ENCODE measurements at regions not wholly inside any gene's neighbourhood (a gene's known extent, or its start where the extent isn't known, plus 50 kb on each side); places are given as distances from the start of the nearest gene placed in this dataset.

GRCh38 chrX:39586359-39586758, 511.4 kb downstream of the BCOR start:
- H3K27me3 Mint-ChIP-seq (ENCODE audit: insufficient read depth), result peaks cover 3% of the 10 kb centered on the region
- H3K4me1 Mint-ChIP-seq, result peaks cover 6% of the 10 kb centered on the region
- WGBS, 2 experiments (ENCODE audit: insufficient coverage in 1 of 2, insufficient read length in 1 of 2), result 97% methylated on average over 3 of the region's 4 CpGs; no CpG with 5 or more reads in 1 of the 2 experiments
- H3K27ac ChIP-seq (ENCODE audit: low read depth, low read length), result no peak overlapping the region
- no peak for DNase-seq
- no peaks in the 10 kb centered on the region for H3K9me3 ChIP-seq (ENCODE audit: control insufficient read depth, low read length)
- H3K4me1 ChIP-seq (ENCODE audit: control insufficient read depth, insufficient read depth, low read length), result no peaks in the 10 kb centered on the region
- H3K36me3 ChIP-seq (ENCODE audit: control insufficient read depth, insufficient read depth, low read length), result no peaks in the 10 kb centered on the region
- peaks cover 14% of the 10 kb centered on the region for H3K9me3 Mint-ChIP-seq
- TF ChIP-seq CTCF (conservative IDR thresholded peaks at IDR 0.05), result no peak
- no peak overlapping the region for H3K4me3 Mint-ChIP-seq
- H3K27me3 ChIP-seq (ENCODE audit: control insufficient read depth, insufficient read depth, low read length, poor library complexity, severe bottlenecking), result no peaks in the 10 kb centered on the region
- no peak overlapping the region for H3K4me3 ChIP-seq (ENCODE audit: low read length)
- no peaks in the 10 kb centered on the region for H3K36me3 Mint-ChIP-seq (ENCODE audit: low read depth)
- H3K9ac ChIP-seq (ENCODE audit: extremely low read depth, low read length, poor library complexity, severe bottlenecking), result no peak overlapping the region
- no peak overlapping the region for H3K27ac Mint-ChIP-seq

GRCh38 chrX:39591099-39591498, 506.7 kb downstream of the BCOR start:
- Mint-ChIP-seq H3K36me3 (ENCODE audit: low read depth) (no peaks in the 10 kb centered on the region), H3K9me3 (peaks cover 17% of the 10 kb centered on the region), H3K27me3 (ENCODE audit: insufficient read depth) (no peaks in the 10 kb centered on the region), H3K4me3 (no peak overlapping the region), H3K4me1 (peaks cover 2% of the 10 kb centered on the region), H3K27ac (no peak overlapping the region)
- no peaks in the 10 kb centered on the region for H3K9me3 ChIP-seq (ENCODE audit: control insufficient read depth, low read length)
- H3K4me1 ChIP-seq (ENCODE audit: control insufficient read depth, insufficient read depth, low read length), result no peaks in the 10 kb centered on the region
- 100% methylated on average over 3 of the region's 3 CpGs; no CpG with 5 or more reads in 1 of the 2 experiments for WGBS, 2 experiments (ENCODE audit: insufficient coverage in 1 of 2, insufficient read length in 1 of 2)
- H3K4me3 ChIP-seq (ENCODE audit: low read length), result no peak overlapping the region
- no peaks in the 10 kb centered on the region for H3K27me3 ChIP-seq (ENCODE audit: control insufficient read depth, insufficient read depth, low read length, poor library complexity, severe bottlenecking)
- H3K36me3 ChIP-seq (ENCODE audit: control insufficient read depth, insufficient read depth, low read length), result no peaks in the 10 kb centered on the region
- H3K9ac ChIP-seq (ENCODE audit: extremely low read depth, low read length, poor library complexity, severe bottlenecking), result no peak overlapping the region
- H3K27ac ChIP-seq (ENCODE audit: low read depth, low read length), result no peak overlapping the region
- DNase-seq, result no peak
- TF ChIP-seq CTCF (conservative IDR thresholded peaks at IDR 0.05), result no peak

- Mint-ChIP-seq H3K36me3 (ENCODE audit: low read depth) (no peaks in the 10 kb centered on the region), H3K9me3 (peaks cover 16% of the 10 kb centered on the region), H3K27ac (no peak overlapping the region), H3K4me1 (no peaks in the 10 kb centered on the region), H3K27me3 (ENCODE audit: insufficient read depth) (peaks cover 5% of the 10 kb centered on the region), H3K4me3 (no peak overlapping the region)
- Histone ChIP-seq H3K27ac (ENCODE audit: low read depth, low read length) (no peak overlapping the region), H3K4me3 (ENCODE audit: low read length) (no peak overlapping the region), H3K4me1 (ENCODE audit: control insufficient read depth, insufficient read depth, low read length) (no peaks in the 10 kb centered on the region), H3K9ac (ENCODE audit: extremely low read depth, low read length, poor library complexity, severe bottlenecking) (no peak overlapping the region), H3K36me3 (ENCODE audit: control insufficient read depth, insufficient read depth, low read length) (no peaks in the 10 kb centered on the region), H3K9me3 (ENCODE audit: control insufficient read depth, low read length) (no peaks in the 10 kb centered on the region), H3K27me3 (ENCODE audit: control insufficient read depth, insufficient read depth, low read length, poor library complexity, severe bottlenecking) (no peaks in the 10 kb centered on the region)
- TF ChIP-seq CTCF (conservative IDR thresholded peaks at IDR 0.05), result no peak
- no peak for DNase-seq
These were observed 505.0 kb downstream of the BCOR start for GRCh38 chrX:39592776-39593175.

Data from endodermal cell (in vitro differentiated cells).